LNCaP clone FGC (cell line): ENCODE measurements at regions not wholly inside any gene's neighbourhood (a gene's known extent, or its start where the extent isn't known, plus 50 kb on each side); places are given as distances from the start of the nearest gene placed in this dataset.
"Not testable (repeated sequence)": the region's sequence is repeated elsewhere in the genome, so short reads cannot be mapped to it uniquely, and the experiment has no call there.

ENCODE experiments used
- DNase-seq: peaks from one replicate; pipeline ENCODE4 v3.0.0-alpha.2; 2011; ENCODE audit warnings: low read depth
- H3K4me3 ChIP-seq: 2 replicates; pipeline ENCODE4 v1.5.1; 2011; ENCODE audit warnings: mild to moderate bottlenecking, low read depth, low read length, control low read depth
- TF ChIP-seq, protein P1 (sequence below): IDR thresholded peaks from 2 replicates; pipeline ENCODE4 v1.5.1; 2012; ENCODE audit warnings: mild to moderate bottlenecking; ENCODE audit not compliant: control insufficient read depth, insufficient read depth; ENCODE audit errors: extremely low read depth

GRCh38 chr13:42445354-42445753 is 128.6 kb upstream of the TNFSF11 start:
- DNase-seq: no peak
- H3K4me3 ChIP-seq: no peak overlapping the region
- TF ChIP-seq, protein P1, sequence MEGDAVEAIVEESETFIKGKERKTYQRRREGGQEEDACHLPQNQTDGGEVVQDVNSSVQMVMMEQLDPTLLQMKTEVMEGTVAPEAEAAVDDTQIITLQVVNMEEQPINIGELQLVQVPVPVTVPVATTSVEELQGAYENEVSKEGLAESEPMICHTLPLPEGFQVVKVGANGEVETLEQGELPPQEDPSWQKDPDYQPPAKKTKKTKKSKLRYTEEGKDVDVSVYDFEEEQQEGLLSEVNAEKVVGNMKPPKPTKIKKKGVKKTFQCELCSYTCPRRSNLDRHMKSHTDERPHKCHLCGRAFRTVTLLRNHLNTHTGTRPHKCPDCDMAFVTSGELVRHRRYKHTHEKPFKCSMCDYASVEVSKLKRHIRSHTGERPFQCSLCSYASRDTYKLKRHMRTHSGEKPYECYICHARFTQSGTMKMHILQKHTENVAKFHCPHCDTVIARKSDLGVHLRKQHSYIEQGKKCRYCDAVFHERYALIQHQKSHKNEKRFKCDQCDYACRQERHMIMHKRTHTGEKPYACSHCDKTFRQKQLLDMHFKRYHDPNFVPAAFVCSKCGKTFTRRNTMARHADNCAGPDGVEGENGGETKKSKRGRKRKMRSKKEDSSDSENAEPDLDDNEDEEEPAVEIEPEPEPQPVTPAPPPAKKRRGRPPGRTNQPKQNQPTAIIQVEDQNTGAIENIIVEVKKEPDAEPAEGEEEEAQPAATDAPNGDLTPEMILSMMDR: no peak

DNA sequence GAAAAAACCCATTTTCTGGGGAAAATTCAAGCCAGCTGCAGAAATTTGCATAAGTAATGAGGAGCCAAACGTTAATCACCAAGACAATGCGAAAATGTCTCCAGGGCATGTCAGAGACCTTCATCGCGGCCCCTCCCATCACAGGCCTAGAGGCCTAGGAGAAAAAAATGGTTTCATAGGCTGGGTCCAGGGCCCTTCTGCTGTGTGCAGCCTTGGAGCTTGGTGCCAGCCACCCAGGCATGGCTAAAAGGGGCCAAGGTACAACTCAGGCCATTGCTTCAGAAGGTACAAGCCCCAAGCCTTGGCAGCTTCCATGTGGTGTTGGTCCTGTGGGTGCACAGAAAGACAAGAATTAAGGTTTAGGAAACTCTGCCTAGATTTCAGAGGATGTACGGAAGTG is 127.4 kb upstream of the TNFSF11 start:
- DNase-seq, H3K4me3 ChIP-seq: not testable (repeated sequence)

DNA sequence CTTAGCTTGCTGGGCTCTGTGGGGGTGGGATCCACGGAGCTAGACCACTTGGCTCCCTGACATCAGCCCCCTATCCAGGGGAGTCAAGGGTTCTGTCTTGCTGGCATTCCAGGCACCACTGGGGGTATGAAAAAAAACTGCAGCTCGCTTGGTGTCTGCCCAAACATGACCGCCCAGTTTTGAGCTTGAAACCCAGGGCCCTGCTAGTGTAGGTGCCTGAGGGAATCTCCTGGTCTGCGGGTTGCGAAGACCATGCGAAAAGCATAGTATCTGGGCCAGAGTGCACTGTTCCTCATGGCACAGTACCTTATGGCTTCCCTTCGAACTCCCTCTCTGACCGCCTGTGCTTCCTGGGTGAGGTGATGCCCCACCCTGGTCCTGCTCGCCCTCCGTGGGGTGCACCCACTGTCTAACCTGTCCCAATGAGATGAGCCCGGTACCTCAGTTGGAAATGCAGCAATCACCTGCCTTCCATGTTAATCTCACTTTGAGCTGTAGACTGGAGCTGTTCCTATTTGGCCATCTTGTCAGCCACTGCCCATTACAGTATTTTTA is 120.8 kb upstream of the TNFSF11 start:
- no peak overlapping the region for H3K4me3 ChIP-seq
- no peak for DNase-seq
- TF ChIP-seq, protein P1: no peak

DNA sequence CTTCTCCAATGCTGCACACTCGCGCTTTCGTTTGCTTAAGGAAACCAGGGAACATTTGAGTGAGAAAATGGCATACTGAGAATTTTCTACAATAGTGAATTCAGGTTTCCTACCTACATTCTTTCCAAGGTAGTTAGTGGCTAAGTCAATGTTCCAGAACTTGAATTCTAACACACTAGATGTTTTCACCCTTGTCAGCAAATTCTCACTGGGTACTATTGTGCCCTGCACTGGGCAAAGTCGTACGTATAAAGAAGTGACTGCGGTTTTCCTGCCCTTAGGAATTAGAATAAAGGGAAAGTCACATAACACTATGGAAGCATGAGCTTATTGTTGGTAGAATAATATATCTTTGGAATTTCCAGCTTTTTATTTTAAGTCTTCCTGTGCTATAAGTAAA is 119.2 kb upstream of the TNFSF11 start:
- H3K4me3 ChIP-seq: no peak overlapping the region
- TF ChIP-seq, protein P1: no peak
- DNase-seq: no peak

GRCh38 chr13:42458193-42458592 is 115.8 kb upstream of the TNFSF11 start:
- no peak for DNase-seq
- no peak overlapping the region for H3K4me3 ChIP-seq
- TF ChIP-seq, protein P1: no peak

GRCh38 chr13:42466123-42466522 is 107.8 kb upstream of the TNFSF11 start:
- H3K4me3 ChIP-seq: no peak overlapping the region
- DNase-seq: no peak
- TF ChIP-seq, protein P1: no peak

DNA sequence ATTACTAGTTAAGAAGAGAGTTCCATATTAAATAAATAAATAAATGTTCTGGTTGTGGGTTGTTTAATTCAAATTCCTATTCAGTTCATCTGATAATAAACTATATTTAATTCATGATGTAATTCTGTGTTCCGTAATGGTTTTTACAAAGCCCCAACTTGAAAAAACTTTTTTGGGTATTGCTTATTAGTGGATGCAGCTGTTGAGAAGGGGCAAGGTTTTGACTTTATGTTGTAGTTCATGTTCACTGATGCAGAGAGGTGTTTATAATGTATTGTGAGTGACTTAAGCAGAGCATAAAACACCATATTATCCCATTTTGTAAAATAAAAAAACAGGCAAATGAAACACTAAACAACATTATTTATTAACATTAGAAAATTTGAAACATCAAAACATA is 107.3 kb upstream of the TNFSF11 start:
- TF ChIP-seq, protein P1: no peak
- DNase-seq: no peak
- no peak overlapping the region for H3K4me3 ChIP-seq
